Thymus (tissue), 11 donors: ENCODE measurements at regions not wholly inside any gene's neighbourhood (a gene's known extent, or its start where the extent isn't known, plus 50 kb on each side); places are given as distances from the start of the nearest gene placed in this dataset.

Source experiments
- DNase-seq, 9 donors: peaks; one replicate each; pipeline ENCODE4 v3.0.0-alpha.2; 2013; ENCODE audit warnings: low spot score in 9 of 9, low read depth in 6 of 9, missing footprints in 1 of 9
- H3K27ac ChIP-seq, 2 donors: one replicate each; pipeline ENCODE4 v1.5.1; 2013; ENCODE audit warnings: control low read depth in 1 of 2, low read depth in 1 of 2, low read length in 1 of 2, mild to moderate bottlenecking in 1 of 2, moderate library complexity in 1 of 2
- H3K27me3 ChIP-seq, 2 donors: one replicate each; pipeline ENCODE4 v1.5.1; 2013; ENCODE audit warnings: low read length in 1 of 2; ENCODE audit not compliant: control insufficient read depth in 2 of 2, insufficient read depth in 1 of 2
- H3K36me3 ChIP-seq, 2 donors: one replicate each; pipeline ENCODE4 v1.5.1; 2013; ENCODE audit warnings: low read length in 1 of 2, mild to moderate bottlenecking in 1 of 2, moderate library complexity in 1 of 2; ENCODE audit not compliant: control insufficient read depth in 2 of 2, insufficient read depth in 2 of 2
- H3K4me1 ChIP-seq, 2 donors: one replicate each; pipeline ENCODE4 v1.5.1; 2013; ENCODE audit warnings: low read length in 2 of 2; ENCODE audit not compliant: control insufficient read depth in 2 of 2, insufficient read depth in 2 of 2
- H3K4me3 ChIP-seq, 2 donors: one replicate each; pipeline ENCODE4 v1.5.1; 2013; ENCODE audit warnings: low read length in 2 of 2, control low read depth in 1 of 2, mild to moderate bottlenecking in 1 of 2
- H3K9me3 ChIP-seq, 2 donors: one replicate each; pipeline ENCODE4 v1.5.1; 2013; ENCODE audit warnings: low read length in 1 of 2, mild to moderate bottlenecking in 1 of 2; ENCODE audit not compliant: control insufficient read depth in 2 of 2, insufficient read depth in 1 of 2
- WGBS: extraction: QIAGEN DNeasy Blood & Tissue Kit; methylation state at CpG from one replicate; pipeline ENCODE4 v1.1.7; 2013; 5-methylcytosine and 5-hydroxymethylcytosine counted together
- donor health status: healthy.

- H3K4me3 ChIP-seq: no peak overlapping the region
- WGBS: 48% methylated on average over 6 of the region's 6 CpGs
- no peaks in the 10 kb centered on the region for H3K27me3 ChIP-seq
- H3K4me1 ChIP-seq: no peaks in the 10 kb centered on the region
- no peaks in the 10 kb centered on the region for H3K9me3 ChIP-seq
- H3K27ac ChIP-seq: no peak overlapping the region
- DNase-seq: no peak
- no peaks in the 10 kb centered on the region for H3K36me3 ChIP-seq
These were observed 98.5 kb upstream of the IGSF21 start for GRCh38 chr1:18009055-18009454.

GRCh38 chr1:18009478-18009961 is 98.1 kb upstream of the IGSF21 start:
- no peaks in the 10 kb centered on the region for H3K36me3 ChIP-seq
- no peaks in the 10 kb centered on the region for H3K9me3 ChIP-seq
- no peaks in the 10 kb centered on the region for H3K4me1 ChIP-seq
- no peaks in the 10 kb centered on the region for H3K27me3 ChIP-seq
- H3K27ac ChIP-seq: no peak overlapping the region
- H3K4me3 ChIP-seq: no peak overlapping the region
- no peak for DNase-seq
- 14% methylated on average over 8 of the region's 8 CpGs for WGBS

GRCh38 chr1:18010408-18010807 is 97.2 kb upstream of the IGSF21 start:
- Histone ChIP-seq H3K27ac (no peak overlapping the region), H3K9me3 (no peaks in the 10 kb centered on the region), H3K4me3 (no peak overlapping the region), H3K27me3 (no peaks in the 10 kb centered on the region), H3K4me1 (no peaks in the 10 kb centered on the region), H3K36me3 (no peaks in the 10 kb centered on the region)
- 88% methylated on average over 4 of the region's 4 CpGs for WGBS
- no peak for DNase-seq

- WGBS: 71% methylated on average over 2 of the region's 2 CpGs
- Histone ChIP-seq H3K36me3 (no peaks in the 10 kb centered on the region), H3K4me1 (no peaks in the 10 kb centered on the region), H3K27ac (no peak overlapping the region), H3K9me3 (no peaks in the 10 kb centered on the region), H3K4me3 (no peak overlapping the region), H3K27me3 (no peaks in the 10 kb centered on the region)
- DNase-seq: no peak
These were observed 96.7 kb upstream of the IGSF21 start for GRCh38 chr1:18010945-18011344.

GRCh38 chr1:18011703-18012102 is 95.9 kb upstream of the IGSF21 start:
- 99% methylated on average over 1 of the region's 1 CpG for WGBS
- Histone ChIP-seq H3K36me3 (no peaks in the 10 kb centered on the region), H3K4me1 (no peaks in the 10 kb centered on the region), H3K27ac (no peak overlapping the region), H3K4me3 (no peak overlapping the region), H3K9me3 (no peaks in the 10 kb centered on the region), H3K27me3 (no peaks in the 10 kb centered on the region)
- no peak for DNase-seq

- DNase-seq: no peak
- H3K27me3 ChIP-seq: no peaks in the 10 kb centered on the region
- 86% methylated on average over 8 of the region's 8 CpGs for WGBS
These were observed 94.9 kb upstream of the IGSF21 start for GRCh38 chr1:18012686-18013085.

GRCh38 chr1:18013216-18013615 is 94.4 kb upstream of the IGSF21 start:
- no peaks in the 10 kb centered on the region for H3K36me3 ChIP-seq
- no peak for DNase-seq

More at GRCh38 chr1:18012686-18013085, 94.9 kb upstream of the IGSF21 start:
- H3K27ac ChIP-seq: no peak overlapping the region
- no peaks in the 10 kb centered on the region for H3K4me1 ChIP-seq
- H3K36me3 ChIP-seq: no peaks in the 10 kb centered on the region
- H3K9me3 ChIP-seq: no peaks in the 10 kb centered on the region
- no peak overlapping the region for H3K4me3 ChIP-seq

GRCh38 chr1:18015719-18016118 is 91.9 kb upstream of the IGSF21 start:
- Histone ChIP-seq H3K4me3 (no peak overlapping the region), H3K27ac (no peak overlapping the region), H3K27me3 (no peaks in the 10 kb centered on the region), H3K4me1 (no peaks in the 10 kb centered on the region), H3K36me3 (no peaks in the 10 kb centered on the region), H3K9me3 (no peaks in the 10 kb centered on the region)
- WGBS: 78% methylated on average over 8 of the region's 8 CpGs
- DNase-seq: no peak

More at GRCh38 chr1:18013216-18013615, 94.4 kb upstream of the IGSF21 start:
- 69% methylated on average over 8 of the region's 8 CpGs for WGBS
- Histone ChIP-seq H3K4me3 (no peak overlapping the region), H3K9me3 (no peaks in the 10 kb centered on the region), H3K4me1 (no peaks in the 10 kb centered on the region), H3K27ac (no peak overlapping the region), H3K27me3 (no peaks in the 10 kb centered on the region)

- H3K27ac ChIP-seq: no peak overlapping the region
- WGBS: 63% methylated on average over 5 of the region's 5 CpGs
- H3K4me1 ChIP-seq: no peaks in the 10 kb centered on the region
- H3K9me3 ChIP-seq: no peaks in the 10 kb centered on the region
- no peaks in the 10 kb centered on the region for H3K27me3 ChIP-seq
- no peaks in the 10 kb centered on the region for H3K36me3 ChIP-seq
- DNase-seq: no peak
- H3K4me3 ChIP-seq: no peak overlapping the region
These were observed 89.2 kb upstream of the IGSF21 start for GRCh38 chr1:18018366-18018765.
